RKO (cell line): ENCODE measurements at regions not wholly inside any gene's neighbourhood (a gene's known extent, or its start where the extent isn't known, plus 50 kb on each side); places are given as distances from the start of the nearest gene placed in this dataset.
A peak's percentile ranks its signal among the peaks of the same experiment; 100 is the strongest.

Experiments used
- DNase-seq: peaks from one replicate; pipeline ENCODE4 v3.0.0-alpha.2; 2016; ENCODE audit warnings: low spot score

GRCh38 chr6:169847141-169847674, 95.8 kb downstream of the ERMARD start:
- no peak for DNase-seq

DNA sequence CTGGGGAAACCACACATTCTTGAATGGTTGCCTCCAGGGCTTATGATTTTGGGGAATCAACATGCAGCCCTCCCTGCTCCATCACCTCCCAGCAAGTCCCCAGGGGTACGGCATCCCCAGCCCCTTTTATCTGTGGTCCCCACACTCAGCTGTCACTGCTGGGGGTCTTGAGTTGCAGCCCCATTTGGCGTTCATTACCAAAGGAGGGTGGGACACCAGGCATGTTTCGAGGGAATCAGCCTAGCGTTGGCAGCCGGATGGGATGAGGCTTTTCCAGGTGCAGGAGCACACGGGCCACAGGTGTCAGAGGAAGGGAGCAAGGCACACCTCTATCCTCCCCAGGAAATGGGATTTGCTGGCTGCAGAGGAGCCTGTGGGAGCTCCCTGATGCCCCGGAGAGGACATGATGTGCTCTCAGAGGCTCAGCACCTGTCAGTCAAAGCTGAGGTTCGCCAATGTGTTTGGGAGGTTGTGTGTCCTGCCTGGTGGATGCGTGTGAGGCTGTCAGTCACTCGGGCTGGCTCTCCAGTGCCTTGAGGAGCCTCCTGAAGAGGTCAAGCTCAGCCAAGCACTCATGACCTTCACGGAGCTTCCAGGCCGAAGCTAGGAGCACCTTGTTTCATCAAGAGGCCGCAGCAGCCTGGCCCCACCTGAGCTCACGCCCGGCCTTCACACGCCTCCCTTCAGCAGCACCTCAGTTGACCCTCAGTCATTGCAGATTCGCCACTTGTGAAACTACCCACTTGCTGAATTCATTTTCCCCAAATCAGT, 95.0 kb downstream of the ERMARD start:
- DNase-seq = no peak

- no peak for DNase-seq
Measured at GRCh38 chr6:169845426-169846285, 94.2 kb downstream of the ERMARD start.

DNA sequence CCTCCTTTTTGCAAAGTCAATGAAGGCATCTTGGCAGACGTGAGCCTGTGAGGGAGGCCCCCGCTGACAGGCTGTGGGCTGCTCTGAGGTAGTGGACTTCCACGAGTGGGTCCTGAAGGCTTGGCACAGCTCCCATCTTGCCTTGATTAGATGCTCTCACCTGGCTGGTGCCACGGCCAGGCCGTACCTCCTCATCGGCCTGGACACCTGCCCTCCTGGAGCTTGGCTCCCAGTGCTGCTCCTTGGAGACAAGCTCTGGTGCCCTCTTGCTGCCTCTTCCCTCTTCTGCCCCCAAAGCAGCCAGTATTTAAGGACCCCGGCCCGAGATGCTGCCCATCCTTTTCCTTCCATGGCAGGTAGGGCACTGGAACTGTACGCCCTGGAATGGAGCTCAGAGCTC, 93.5 kb downstream of the ERMARD start:
- DNase-seq = no peak

DNA sequence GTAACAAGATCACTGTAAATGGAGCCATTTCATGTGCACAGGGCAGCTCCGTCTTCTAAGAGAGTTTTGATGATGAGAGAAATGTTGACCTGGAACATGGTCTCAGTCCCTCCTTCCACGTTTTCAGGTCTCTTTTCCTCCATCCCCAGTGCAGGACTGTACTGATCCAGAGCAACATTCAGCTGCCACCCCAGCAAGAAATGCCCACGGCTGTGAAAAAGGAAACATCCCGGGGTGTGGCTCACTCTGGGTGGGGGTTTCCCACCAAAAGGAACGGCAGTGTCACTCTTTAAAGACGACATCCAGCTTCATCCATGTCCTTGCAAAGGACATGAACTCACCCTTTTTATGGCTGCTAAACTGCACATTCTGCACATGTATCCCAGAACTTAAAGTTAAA, 92.6 kb downstream of the ERMARD start:
- no peak for DNase-seq

- DNase-seq = no peak
Measured at GRCh38 chr6:169843110-169843509, 91.7 kb downstream of the ERMARD start.

- DNase-seq = no peak
Measured at GRCh38 chr6:169841907-169842606, 90.6 kb downstream of the ERMARD start.

DNA sequence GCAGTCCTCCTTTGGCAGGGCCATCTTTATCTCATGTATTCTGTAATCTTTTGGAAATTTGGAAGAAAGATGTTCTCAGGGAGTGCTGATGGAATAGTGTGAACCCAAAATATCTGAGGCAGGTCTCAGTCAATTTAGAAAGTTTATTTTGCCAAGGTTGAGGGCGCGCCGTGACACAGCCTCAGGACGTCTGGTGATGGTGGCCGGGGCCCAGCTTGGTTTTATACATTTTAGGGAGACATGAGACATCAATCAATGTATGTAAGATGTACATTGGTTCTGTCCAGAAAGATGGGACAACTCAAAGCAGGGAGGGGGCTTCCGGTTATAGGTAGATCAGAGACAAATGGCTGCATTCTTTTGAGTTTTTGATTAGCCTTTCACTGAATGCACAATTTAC, 89.8 kb downstream of the ERMARD start:
- no peak for DNase-seq

DNA sequence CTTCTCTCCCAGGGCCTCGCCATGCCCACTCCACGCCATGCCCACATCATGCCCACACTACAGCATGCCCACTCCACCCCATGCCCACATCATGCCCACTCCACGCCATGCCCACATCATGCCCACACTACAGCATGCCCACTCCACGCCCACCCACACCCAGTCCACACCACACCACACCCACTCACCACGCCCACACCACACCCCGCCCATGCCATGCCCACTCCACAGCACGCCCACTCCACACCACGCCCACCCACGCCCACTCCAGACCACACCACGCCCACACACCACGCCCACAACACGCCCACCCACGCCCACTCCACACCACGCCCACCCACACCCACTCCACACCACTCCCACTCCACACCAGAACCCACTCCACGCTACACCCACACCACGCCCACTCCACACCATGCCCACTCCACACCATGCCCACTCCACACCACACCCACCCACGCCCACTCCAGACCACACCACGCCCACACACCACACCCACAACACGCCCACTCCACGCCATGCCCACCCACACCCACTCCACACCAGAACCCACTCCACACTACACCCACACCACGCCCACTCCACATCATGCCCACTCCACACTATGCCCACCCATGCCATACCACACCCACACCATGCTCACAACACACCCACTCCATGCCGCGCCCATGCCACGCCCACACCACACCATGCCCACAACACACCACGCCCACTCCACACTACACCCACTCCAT, 88.6 kb downstream of the ERMARD start:
- DNase-seq = no peak

GRCh38 chr6:169839493-169839892, 88.1 kb downstream of the ERMARD start:
- DNase-seq = no peak

DNA sequence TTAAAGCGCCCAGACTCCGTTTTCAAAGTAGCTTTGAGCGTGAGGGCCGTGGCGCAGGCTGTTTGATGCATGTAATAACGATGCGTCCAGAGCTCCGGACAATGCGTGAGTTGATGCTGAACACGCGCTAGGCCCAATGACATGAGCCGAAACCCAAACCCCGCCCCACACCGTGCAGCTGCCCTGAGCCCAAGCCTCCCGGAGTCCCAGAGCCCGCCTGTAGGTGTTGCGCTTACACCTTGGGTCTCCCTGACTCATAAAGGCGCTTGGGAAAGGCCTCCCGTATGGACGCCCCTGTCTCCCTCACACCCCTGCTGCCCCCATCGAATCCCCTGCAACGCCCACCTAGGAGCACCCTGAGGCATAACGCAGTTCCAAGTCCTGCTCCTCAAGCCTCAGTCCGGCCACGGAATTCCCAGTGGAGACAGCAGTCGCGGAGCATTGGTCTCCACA, 87.6 kb downstream of the ERMARD start:
- DNase-seq = no peak

DNA sequence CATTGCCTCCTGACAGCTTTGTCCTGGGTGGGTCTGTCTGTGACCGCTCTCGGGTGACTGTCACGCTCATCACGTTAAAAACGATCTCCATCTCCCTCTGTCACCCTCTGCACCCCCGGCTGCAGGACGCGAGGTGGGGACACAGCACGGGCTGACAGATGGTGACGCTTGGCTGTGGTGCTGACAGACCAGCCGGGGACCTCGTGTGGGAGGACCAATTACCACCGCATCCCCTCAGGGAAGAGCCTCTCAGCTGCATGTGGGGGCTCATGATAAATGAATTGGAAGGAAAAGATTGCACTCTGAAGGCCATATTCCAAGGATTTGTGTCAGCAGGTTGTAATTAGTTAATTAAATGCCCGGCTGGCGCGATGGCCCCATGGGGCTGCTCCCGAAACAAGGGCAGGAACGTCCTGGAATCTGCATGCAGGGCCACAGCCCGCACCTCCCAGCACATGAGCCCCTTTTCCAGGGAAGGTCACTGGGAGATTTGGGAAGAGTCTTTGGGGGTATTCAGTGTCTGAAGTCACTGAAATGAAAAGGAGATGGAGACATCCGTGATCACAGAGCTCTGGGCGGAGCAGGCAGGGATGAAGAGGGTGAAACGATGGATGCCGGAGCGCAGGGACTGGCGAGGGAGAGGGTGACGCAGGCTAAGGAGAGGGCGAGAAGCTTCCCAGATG, 87.1 kb downstream of the ERMARD start:
- DNase-seq = no peak

DNA sequence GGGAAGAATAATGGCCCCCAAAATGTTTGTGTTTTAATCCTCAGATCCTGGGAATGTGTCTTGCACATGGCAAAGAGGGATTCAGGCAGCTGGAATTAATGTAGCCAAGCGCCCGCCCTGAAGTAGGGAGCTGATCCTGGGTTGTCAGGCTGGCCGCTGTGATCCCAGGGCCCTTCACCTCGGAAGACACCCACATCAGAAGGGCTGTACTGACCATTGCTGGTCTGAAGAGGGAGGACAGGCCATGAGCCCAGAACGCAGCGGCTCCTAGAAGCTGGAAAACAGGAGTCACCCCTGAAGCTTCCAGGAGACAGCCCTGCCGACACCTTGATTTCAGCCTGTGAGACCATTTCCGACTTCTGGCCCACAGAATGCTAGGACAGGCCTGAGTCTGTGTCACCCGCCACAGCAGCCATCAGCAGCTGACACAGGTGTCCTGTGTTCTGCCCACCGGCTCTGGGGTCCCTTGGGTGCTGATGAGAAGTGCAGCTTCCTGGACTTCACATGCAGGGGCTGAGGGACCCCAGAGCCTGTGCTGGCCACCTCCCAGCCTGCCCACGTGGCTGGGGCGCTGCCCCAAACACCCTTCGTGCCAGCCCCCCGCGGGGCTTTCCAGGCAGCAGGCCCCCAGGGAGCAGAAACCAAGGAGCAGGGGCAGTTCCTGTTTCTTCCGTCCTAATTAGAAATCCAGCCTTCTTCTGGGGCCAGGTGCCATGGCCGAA, 86.3 kb downstream of the ERMARD start:
- no peak for DNase-seq

- peak; percentile 27 for DNase-seq
Measured at GRCh38 chr6:169833258-169833794, 81.9 kb downstream of the ERMARD start.

DNA sequence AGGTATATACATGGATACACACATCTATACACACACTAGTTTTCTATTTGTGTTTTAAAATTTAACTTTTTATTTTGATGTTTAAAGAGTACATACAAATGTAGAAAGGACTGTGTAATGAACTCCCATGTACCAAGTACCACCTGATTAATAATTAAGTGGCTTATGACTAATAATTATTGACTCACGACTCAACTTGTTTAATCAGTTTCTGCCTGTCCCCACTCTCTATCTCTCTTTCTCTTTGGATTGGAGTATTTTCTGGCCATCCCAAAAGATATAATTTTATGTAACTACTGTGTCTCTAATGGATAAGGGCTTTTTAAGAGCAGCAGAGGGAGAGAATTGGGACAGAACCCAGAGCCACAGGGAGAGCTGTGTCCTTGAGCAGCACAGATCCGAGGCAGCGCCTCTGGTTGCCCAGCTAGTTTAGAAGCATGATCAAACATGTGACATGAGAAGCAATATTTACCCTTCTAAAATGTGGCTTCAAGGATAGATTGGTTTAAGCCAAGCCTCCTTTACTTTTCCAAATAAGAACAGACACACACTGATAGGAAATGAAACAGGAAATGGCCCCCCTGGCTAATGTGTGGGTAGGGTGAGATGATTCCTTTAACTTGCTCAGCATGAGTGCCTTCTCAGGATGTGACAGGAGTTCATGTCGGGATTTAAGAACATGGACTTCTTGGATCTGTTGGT, 81.0 kb downstream of the ERMARD start:
- no peak for DNase-seq

DNA sequence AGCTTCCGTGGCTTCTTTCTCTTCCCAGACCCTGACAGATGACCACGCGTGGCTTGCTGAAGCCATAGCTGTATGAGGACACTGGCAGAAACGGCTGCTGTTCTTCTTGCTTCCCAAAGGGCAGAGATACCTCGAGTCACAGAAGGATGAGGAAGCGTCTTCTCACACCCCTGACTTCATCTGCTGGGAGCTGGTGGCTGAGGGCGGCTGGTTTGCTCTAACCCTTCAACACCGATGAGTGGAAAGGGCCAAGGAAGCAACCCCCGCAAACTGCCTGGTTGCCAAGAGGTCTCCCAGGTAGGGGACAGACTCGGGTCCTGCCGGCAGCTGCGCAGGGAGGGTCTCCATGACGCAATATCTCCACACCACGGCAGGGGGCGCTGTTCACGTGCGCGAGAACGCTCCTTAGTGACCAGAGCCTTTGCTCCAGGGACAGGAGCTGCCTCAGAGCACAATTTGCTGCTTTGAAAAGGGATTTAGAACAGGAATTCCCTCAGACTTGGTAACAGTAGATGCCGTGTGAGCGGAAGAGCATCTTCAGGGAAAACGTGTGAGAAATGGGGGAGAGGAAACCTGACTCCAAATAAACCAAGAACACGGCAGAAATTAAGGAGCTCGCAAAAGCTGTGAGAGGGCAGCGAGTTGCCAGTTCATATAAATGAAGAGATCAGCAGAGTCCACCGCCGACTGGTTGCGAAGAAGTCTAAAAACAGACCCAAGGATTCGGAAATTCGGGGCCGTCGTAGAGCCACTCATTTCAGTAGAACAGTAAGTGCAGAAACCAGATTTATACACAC, 80.2 kb downstream of the ERMARD start:
- peak; percentile 33 for DNase-seq
